ENCODE measurements at regions not wholly inside any gene's neighbourhood (a gene's known extent, or its start where the extent isn't known, plus 50 kb on each side); places are given as distances from the start of the nearest gene placed in this dataset.

DNA sequence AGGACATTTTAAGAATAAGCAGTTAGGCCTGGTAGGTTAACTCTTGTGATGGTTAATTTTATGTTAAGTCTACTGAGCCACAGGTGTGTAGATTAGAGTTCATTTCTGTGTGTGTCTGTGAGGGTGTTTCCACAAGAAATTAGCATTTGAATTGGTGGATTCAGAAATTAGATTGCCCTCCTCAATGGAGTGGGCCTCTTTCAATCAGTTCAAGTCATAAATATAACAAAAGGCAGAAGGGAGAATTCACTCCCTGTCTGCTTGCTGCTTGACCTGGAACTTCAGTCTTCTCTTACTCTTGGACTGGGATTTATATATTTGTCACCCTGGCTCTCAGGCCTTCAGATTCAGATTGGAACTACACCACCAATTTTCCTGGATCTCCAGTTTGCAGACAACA, 55.3 kb upstream of the POM121L12 start:
- H3K4me3 Mint-ChIP-seq = no peak overlapping the region
- H3K27ac ChIP-seq (ENCODE audit: low read depth, low read length) = no peak overlapping the region
- no peak for ATAC-seq
- intact Hi-C loops (cut with micrococcal nuclease) = no loop called here
- H3K4me1 Mint-ChIP-seq = no peaks in the 10 kb centered on the region
- H3K27ac Mint-ChIP-seq = no peak overlapping the region
- no peaks in the 10 kb centered on the region for H3K36me3 ChIP-seq (ENCODE audit: control insufficient read depth in 2 of 3, insufficient read depth in 3 of 3, low read length in 3 of 3)
- H3K36me3 Mint-ChIP-seq = no peaks in the 10 kb centered on the region
- ChIA-PET CTCF (no interaction called here), POLR2A (no interaction called here)
- H3K27me3 ChIP-seq (ENCODE audit: control insufficient read depth in 2 of 2, insufficient read depth in 2 of 2, low read length in 2 of 2) = no peaks in the 10 kb centered on the region
- DNase-seq = no peak
- peaks cover 0 to 3% (median 0%) of the 10 kb centered on the region in 3 experiments for H3K9me3 ChIP-seq (ENCODE audit: control insufficient read depth in 2 of 3, low read length in 3 of 3)
- no peaks in the 10 kb centered on the region for H3K4me1 ChIP-seq (ENCODE audit: control insufficient read depth in 2 of 2, insufficient read depth in 2 of 2, low read length in 2 of 2)
- H3K9me3 Mint-ChIP-seq = peaks cover 6 to 42% (median 18%) of the 10 kb centered on the region in 11 donors
- no peak overlapping the region for H3K4me3 ChIP-seq (ENCODE audit: low read length)
- H3K27me3 Mint-ChIP-seq = no peaks in the 10 kb centered on the region

DNA sequence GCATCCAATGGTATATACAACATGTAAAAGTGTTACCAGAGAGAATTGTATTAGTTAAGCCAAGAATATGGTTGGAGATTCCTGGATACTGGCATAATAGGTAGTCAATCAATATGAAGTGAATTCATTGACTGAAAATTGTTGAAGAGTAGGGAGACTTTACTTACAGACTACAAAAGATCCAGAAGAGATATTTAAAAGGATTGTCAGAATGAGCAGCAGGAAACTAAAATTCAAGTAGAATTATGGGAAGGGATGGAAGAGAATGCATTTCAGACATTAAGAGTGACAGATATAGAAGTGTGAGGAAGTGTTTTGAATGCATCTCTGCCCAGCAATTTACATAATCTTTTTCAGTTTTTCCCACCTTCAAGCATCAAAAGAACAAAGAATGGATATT, 62.3 kb upstream of the POM121L12 start:
- no peaks in the 10 kb centered on the region for H3K4me1 Mint-ChIP-seq
- H3K27me3 Mint-ChIP-seq = no peaks in the 10 kb centered on the region
- intact Hi-C loops (cut with micrococcal nuclease) = loop anchor here in 1 of 2 donors (10.0 kb wide), 1 partner anchor 62 kb away; the partner anchor contains the start of gene POM121L12
- H3K36me3 Mint-ChIP-seq = no peaks in the 10 kb centered on the region
- DNase-seq = no peak
- Histone ChIP-seq H3K9me3 (ENCODE audit: control insufficient read depth in 2 of 3, low read length in 3 of 3) (no peaks in the 10 kb centered on the region), H3K4me3 (ENCODE audit: low read length) (no peak overlapping the region), H3K27me3 (ENCODE audit: control insufficient read depth in 2 of 2, insufficient read depth in 2 of 2, low read length in 2 of 2) (no peaks in the 10 kb centered on the region), H3K27ac (ENCODE audit: low read depth, low read length) (no peak overlapping the region), H3K4me1 (ENCODE audit: control insufficient read depth in 2 of 2, insufficient read depth in 2 of 2, low read length in 2 of 2) (no peaks in the 10 kb centered on the region), H3K36me3 (ENCODE audit: control insufficient read depth in 2 of 3, insufficient read depth in 3 of 3, low read length in 3 of 3) (no peaks in the 10 kb centered on the region)
- POLR2A ChIA-PET = no interaction called here
- ATAC-seq = no peak
- H3K27ac Mint-ChIP-seq = no peak overlapping the region
- peaks cover 0 to 19% (median 7%) of the 10 kb centered on the region in 11 donors for H3K9me3 Mint-ChIP-seq
- H3K4me3 Mint-ChIP-seq = no peak overlapping the region
- CTCF ChIA-PET = no interaction called here

DNA sequence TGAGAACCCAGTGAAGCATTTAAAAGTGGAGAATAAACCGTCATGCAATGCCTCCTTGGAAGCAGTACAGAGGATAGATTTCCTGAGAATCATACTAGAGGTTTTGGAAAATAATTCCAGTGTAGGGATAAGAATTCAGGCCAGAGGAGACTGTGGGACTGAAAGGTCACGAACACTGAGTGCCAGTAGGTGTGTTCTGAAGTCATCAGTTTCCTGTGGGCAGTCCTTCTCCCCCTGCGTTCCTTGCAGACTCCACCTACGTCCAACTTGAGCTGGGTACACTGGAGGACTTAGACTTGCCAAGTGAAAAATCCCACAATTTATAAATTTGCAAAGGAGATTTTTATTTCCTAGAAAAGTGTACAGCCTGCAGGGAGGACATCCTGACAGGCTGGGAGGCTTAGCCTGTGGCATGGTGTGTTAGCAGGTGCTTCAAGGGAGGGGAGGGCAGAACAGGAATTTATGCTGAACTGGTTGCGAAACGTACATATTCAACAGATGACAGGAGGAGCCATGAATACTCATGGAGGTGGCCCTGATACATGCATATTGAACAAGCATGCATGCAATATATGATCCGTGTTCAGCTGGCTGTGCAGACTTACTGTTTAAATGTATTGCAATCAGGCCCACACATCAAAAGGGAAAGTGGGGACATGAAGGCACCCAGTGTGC, 72.9 kb upstream of the POM121L12 start:
- Histone ChIP-seq H3K36me3 (ENCODE audit: control insufficient read depth in 2 of 3, insufficient read depth in 3 of 3, low read length in 3 of 3) (no peaks in the 10 kb centered on the region), H3K27ac (ENCODE audit: low read depth, low read length) (no peak overlapping the region), H3K27me3 (ENCODE audit: control insufficient read depth in 2 of 2, insufficient read depth in 2 of 2, low read length in 2 of 2) (no peaks in the 10 kb centered on the region), H3K4me1 (ENCODE audit: control insufficient read depth in 2 of 2, insufficient read depth in 2 of 2, low read length in 2 of 2) (no peaks in the 10 kb centered on the region), H3K9me3 (ENCODE audit: control insufficient read depth in 2 of 3, low read length in 3 of 3) (peaks cover 0 to 6% (median 0%) of the 10 kb centered on the region in 3 experiments), H3K4me3 (ENCODE audit: low read length) (no peak overlapping the region)
- no peak overlapping the region for H3K4me3 Mint-ChIP-seq
- ChIA-PET POLR2A (no interaction called here), CTCF (no interaction called here)
- H3K36me3 Mint-ChIP-seq = no peaks in the 10 kb centered on the region
- no peak overlapping the region for H3K27ac Mint-ChIP-seq
- H3K27me3 Mint-ChIP-seq = no peaks in the 10 kb centered on the region
- H3K9me3 Mint-ChIP-seq = peaks cover 5 to 36% (median 16%) of the 10 kb centered on the region in 11 donors
- intact Hi-C loops (cut with micrococcal nuclease) = no loop called here
- DNase-seq (no peak), ATAC-seq (no peak)
- peaks cover 0 to 2% (median 0%) of the 10 kb centered on the region in 7 donors for H3K4me1 Mint-ChIP-seq

DNA sequence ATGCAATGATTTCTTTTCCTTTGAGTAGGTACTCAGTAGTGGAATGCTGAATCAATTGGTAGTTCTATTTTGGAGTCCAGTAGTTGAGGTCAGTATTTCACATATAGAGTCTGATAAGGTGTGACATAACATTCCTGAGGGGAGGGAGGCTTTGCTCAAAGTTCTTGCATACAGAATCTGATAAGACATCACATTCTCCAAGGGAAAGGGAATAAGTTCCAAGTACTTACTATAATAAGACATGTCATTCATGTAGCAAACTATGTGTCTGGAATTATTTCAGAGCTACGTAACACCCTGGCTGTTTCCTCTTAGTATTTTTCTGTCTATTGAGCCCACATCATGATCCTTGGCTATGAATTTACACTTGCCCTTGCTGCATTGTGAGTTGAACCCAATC, 74.3 kb upstream of the POM121L12 start:
- Histone ChIP-seq H3K27ac (ENCODE audit: low read depth, low read length) (no peak overlapping the region), H3K4me1 (ENCODE audit: control insufficient read depth in 2 of 2, insufficient read depth in 2 of 2, low read length in 2 of 2) (no peaks in the 10 kb centered on the region), H3K4me3 (ENCODE audit: low read length) (no peak overlapping the region), H3K36me3 (ENCODE audit: control insufficient read depth in 2 of 3, insufficient read depth in 3 of 3, low read length in 3 of 3) (no peaks in the 10 kb centered on the region), H3K9me3 (ENCODE audit: control insufficient read depth in 2 of 3, low read length in 3 of 3) (peaks cover 0 to 6% (median 0%) of the 10 kb centered on the region in 3 experiments), H3K27me3 (ENCODE audit: control insufficient read depth in 2 of 2, insufficient read depth in 2 of 2, low read length in 2 of 2) (no peaks in the 10 kb centered on the region)
- Mint-ChIP-seq H3K27me3 (no peaks in the 10 kb centered on the region), H3K36me3 (no peaks in the 10 kb centered on the region), H3K27ac (no peak overlapping the region), H3K4me3 (no peak overlapping the region), H3K4me1 (peaks cover 0 to 2% (median 0%) of the 10 kb centered on the region in 7 donors), H3K9me3 (peaks cover 4 to 32% (median 18%) of the 10 kb centered on the region in 11 donors)
- POLR2A ChIA-PET = no interaction called here
- intact Hi-C loops (cut with micrococcal nuclease) = no loop called here
- ATAC-seq = no peak
- CTCF ChIA-PET = no interaction called here
- DNase-seq = no peak

DNA sequence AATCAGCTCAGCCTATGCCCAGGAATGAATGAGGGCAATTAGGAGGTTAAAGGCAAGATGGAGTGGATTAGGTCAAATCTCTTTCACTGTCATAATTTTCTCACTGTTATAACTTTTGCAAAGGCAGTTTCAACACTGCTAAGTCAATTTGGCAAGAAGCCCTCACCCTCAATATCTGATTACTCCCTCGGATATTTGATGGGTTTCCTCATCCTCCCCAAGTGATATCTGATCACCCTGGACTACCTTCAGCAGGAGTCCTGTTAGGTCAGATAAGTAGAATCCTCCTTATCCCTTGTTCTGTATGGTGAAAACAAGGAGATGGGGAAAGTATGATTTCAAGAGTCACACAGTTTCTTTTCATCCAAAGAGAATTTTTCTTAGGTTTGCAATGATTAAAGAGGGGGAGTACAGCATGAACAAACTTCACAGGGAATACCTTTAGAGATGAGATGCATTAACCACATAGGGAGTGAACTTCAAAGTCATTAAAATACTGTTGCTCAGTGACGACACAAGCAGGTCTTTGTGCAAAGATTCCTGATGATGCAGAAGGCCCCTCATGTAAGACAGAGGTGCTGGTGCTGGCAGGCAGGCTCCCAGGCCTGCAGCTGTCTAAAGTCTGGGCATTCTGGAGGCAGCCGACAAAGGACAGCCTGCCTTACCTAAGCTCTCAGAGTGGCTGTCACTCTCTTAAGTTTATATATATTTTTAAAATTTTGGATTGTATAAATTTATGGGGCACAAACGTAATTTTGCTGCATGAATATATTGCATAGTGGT, 75.4 kb upstream of the POM121L12 start:
- Histone ChIP-seq H3K27me3 (ENCODE audit: control insufficient read depth in 2 of 2, insufficient read depth in 2 of 2, low read length in 2 of 2) (no peaks in the 10 kb centered on the region), H3K4me3 (ENCODE audit: low read length) (no peak overlapping the region), H3K4me1 (ENCODE audit: control insufficient read depth in 2 of 2, insufficient read depth in 2 of 2, low read length in 2 of 2) (no peaks in the 10 kb centered on the region), H3K9me3 (ENCODE audit: control insufficient read depth in 2 of 3, low read length in 3 of 3) (peaks cover 0 to 11% (median 0%) of the 10 kb centered on the region in 3 experiments), H3K27ac (ENCODE audit: low read depth, low read length) (no peak overlapping the region), H3K36me3 (ENCODE audit: control insufficient read depth in 2 of 3, insufficient read depth in 3 of 3, low read length in 3 of 3) (no peaks in the 10 kb centered on the region)
- no peaks in the 10 kb centered on the region for H3K4me1 Mint-ChIP-seq
- intact Hi-C loops (cut with micrococcal nuclease) = no loop called here
- peaks cover 4 to 36% (median 14%) of the 10 kb centered on the region in 11 donors for H3K9me3 Mint-ChIP-seq
- no peak overlapping the region for H3K27ac Mint-ChIP-seq
- no peaks in the 10 kb centered on the region for H3K27me3 Mint-ChIP-seq
- POLR2A ChIA-PET = no interaction called here
- H3K4me3 Mint-ChIP-seq = no peak overlapping the region
- no peaks in the 10 kb centered on the region for H3K36me3 Mint-ChIP-seq
- CTCF ChIA-PET = no interaction called here
- no peak for ATAC-seq
- no peak for DNase-seq

DNA sequence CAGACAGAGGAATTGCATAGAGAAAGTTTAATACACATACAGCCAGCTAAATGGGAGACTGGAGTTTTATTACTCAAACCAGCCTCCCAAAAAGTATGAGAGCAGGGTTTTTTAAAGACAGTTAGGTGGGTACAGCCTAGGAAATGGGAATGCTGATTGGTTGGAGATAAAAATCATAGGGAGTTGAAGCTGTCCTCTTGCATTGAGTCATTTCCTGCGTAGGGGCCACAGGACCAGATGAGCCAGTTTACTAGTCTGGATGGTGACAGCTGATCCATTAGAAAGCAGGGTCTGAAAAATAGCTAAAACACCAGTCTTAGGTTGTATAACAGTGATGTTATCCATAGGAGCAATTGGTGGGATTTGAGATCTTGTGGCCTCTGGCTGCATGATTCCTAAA, 76.1 kb upstream of the POM121L12 start:
- H3K27me3 ChIP-seq (ENCODE audit: control insufficient read depth in 2 of 2, insufficient read depth in 2 of 2, low read length in 2 of 2) = no peaks in the 10 kb centered on the region
- Mint-ChIP-seq H3K4me1 (no peaks in the 10 kb centered on the region), H3K4me3 (no peak overlapping the region), H3K9me3 (peaks cover 3 to 39% (median 16%) of the 10 kb centered on the region in 11 donors), H3K36me3 (no peaks in the 10 kb centered on the region), H3K27me3 (no peaks in the 10 kb centered on the region), H3K27ac (no peak overlapping the region)
- no peaks in the 10 kb centered on the region for H3K4me1 ChIP-seq (ENCODE audit: control insufficient read depth in 2 of 2, insufficient read depth in 2 of 2, low read length in 2 of 2)
- H3K9me3 ChIP-seq (ENCODE audit: control insufficient read depth in 2 of 3, low read length in 3 of 3) = peaks cover 0 to 5% (median 0%) of the 10 kb centered on the region in 3 experiments
- ChIA-PET CTCF (no interaction called here), POLR2A (no interaction called here)
- intact Hi-C loops (cut with micrococcal nuclease) = no loop called here
- ATAC-seq (no peak), DNase-seq (no peak)
- no peak overlapping the region for H3K4me3 ChIP-seq (ENCODE audit: low read length)
- no peaks in the 10 kb centered on the region for H3K36me3 ChIP-seq (ENCODE audit: control insufficient read depth in 2 of 3, insufficient read depth in 3 of 3, low read length in 3 of 3)
- H3K27ac ChIP-seq (ENCODE audit: low read depth, low read length) = no peak overlapping the region
